ENCODE measurements at regions not wholly inside any gene's neighbourhood (a gene's known extent, or its start where the extent isn't known, plus 50 kb on each side); places are given as distances from the start of the nearest gene placed in this dataset.

DNA sequence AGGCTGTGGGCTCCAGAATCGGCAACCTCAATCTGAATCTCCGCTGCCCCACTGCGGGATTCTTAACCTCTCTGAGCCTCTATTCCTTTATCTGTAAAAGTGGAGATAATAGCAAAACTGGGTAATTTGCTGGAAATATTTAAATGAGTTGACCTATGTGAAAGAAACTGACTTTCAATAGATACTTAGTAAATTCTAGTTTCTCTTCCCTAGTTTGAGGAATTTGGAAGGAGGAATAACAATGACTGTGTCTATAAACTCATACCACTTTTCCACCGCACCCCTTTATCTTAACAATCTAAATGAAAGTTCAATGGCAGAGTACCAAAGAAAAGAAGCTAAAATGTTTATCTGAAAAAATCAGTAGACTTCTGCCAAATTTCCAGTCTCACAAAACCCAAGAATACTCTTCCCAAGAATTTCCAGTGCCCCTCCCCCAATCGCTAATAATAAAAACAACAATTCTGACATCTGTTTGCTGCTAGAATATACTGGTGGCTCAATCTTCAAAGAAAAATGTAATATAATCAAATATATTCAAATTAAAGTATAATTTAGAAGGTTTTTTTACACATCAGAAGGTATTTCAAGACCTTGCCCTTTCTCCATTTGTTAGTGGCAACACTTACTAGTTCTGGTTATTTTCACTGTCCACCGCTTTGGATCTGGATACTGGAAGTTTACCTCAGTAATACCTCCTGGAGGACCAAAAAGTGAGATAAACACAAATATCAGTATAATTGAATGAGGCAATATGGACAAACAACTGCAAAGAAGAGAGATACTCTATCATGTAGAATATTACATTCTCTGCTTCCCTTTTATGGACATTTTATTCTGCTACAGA is 171.2 kb downstream of the LTN1 start:
- Histone ChIP-seq H3K36me3 (replicated peaks in 1 of 2; ENCODE audit: control extremely low read depth in 1 of 2, control insufficient read depth in 1 of 2, extremely low read depth in 1 of 2, insufficient read depth in 2 of 2, low read length in 1 of 2) (no peaks in the 10 kb centered on the region), H3K4me3 (ENCODE audit: control extremely low read depth in 1 of 5, extremely low read depth in 1 of 5, insufficient read depth in 1 of 5, low read depth in 2 of 5, low read length in 4 of 5) (no peak overlapping the region), H3K27me3 (replicated peaks in 1 of 4; ENCODE audit: control extremely low read depth in 1 of 4, control insufficient read depth in 3 of 4, insufficient read depth in 4 of 4, low read length in 3 of 4) (no peaks in the 10 kb centered on the region), H3K9me3 (ENCODE audit: control extremely low read depth in 1 of 3, control insufficient read depth in 2 of 3, insufficient read depth in 1 of 3, low read length in 2 of 3) (no peaks in the 10 kb centered on the region), H3K27ac (ENCODE audit: low read length in 2 of 2) (no peak overlapping the region), H3K4me2 (replicated peaks; ENCODE audit: low read depth, low read length, poor library complexity, severe bottlenecking) (no peak overlapping the region), H3K79me2 (ENCODE audit: control insufficient read depth, insufficient read depth, low read length) (no peaks in the 10 kb centered on the region), H3K4me1 (ENCODE audit: control insufficient read depth in 2 of 2, insufficient read depth in 2 of 2, low read length in 2 of 2) (no peaks in the 10 kb centered on the region), H2AFZ (ENCODE audit: insufficient read depth, low read depth, low read length, poor library complexity, severe bottlenecking) (no peak overlapping the region), H4K20me1 (ENCODE audit: control insufficient read depth, insufficient read depth, low read length, poor library complexity, severe bottlenecking) (no peaks in the 10 kb centered on the region), H3K9ac (ENCODE audit: low read length) (no peak overlapping the region)
- Mint-ChIP-seq H3K9me3 (ENCODE audit: insufficient read depth) (no peaks in the 10 kb centered on the region), H3K4me3 (no peak overlapping the region), H3K4me1 (no peaks in the 10 kb centered on the region), H3K27ac (no peak overlapping the region), H3K27me3 (peaks cover 5% of the 10 kb centered on the region)
- intact Hi-C loops (cut with micrococcal nuclease) = no loop called here
- no CpG with 5 or more reads among the region's 6 CpGs for WGBS (ENCODE audit: insufficient coverage)
- DNase-seq = no peak
- POLR2A ChIA-PET = no interaction called here
- TF ChIP-seq, protein P1, sequence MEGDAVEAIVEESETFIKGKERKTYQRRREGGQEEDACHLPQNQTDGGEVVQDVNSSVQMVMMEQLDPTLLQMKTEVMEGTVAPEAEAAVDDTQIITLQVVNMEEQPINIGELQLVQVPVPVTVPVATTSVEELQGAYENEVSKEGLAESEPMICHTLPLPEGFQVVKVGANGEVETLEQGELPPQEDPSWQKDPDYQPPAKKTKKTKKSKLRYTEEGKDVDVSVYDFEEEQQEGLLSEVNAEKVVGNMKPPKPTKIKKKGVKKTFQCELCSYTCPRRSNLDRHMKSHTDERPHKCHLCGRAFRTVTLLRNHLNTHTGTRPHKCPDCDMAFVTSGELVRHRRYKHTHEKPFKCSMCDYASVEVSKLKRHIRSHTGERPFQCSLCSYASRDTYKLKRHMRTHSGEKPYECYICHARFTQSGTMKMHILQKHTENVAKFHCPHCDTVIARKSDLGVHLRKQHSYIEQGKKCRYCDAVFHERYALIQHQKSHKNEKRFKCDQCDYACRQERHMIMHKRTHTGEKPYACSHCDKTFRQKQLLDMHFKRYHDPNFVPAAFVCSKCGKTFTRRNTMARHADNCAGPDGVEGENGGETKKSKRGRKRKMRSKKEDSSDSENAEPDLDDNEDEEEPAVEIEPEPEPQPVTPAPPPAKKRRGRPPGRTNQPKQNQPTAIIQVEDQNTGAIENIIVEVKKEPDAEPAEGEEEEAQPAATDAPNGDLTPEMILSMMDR (IDR thresholded peaks at IDR 0.05) = no peak
- no peak for TF ChIP-seq EZH2 (IDR thresholded peaks at IDR 0.05; ENCODE audit: borderline replicate concordance, insufficient read depth, low read depth, low read length, poor library complexity, severe bottlenecking)
- CTCF ChIA-PET = no interaction called here
- no peak for ATAC-seq (ENCODE audit: low read depth)

DNA sequence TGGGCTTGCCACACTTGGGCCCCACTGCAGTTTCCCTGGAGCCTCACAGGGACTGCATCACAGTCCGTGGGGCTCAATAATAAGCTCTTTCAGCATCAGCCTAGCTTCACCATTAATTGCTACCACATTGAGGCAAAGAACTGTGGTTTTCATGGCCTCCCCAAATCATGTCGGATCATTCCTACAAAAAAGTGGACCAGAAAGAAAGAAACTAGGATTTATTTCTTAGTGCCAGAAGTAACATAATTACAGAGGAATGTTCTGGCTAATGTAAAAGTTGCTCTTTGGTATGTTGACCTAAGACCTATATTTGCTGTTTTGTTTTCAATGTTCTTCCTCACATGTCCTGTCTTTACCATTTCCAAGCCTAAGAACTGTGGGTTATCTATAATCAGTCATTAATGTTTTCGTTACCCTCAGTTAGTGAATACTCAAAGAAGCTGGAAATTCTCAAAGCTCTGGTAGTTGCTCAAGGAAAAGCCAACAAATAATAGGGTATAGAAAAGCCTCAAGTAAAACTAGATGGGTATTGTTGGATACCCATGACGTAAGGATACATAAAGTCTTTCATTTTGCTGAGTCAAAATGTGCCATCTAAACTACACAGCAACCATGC is 173.9 kb downstream of the LTN1 start:
- no peaks in the 10 kb centered on the region for H3K9me3 ChIP-seq (ENCODE audit: control extremely low read depth in 1 of 3, control insufficient read depth in 2 of 3, insufficient read depth in 1 of 3, low read length in 2 of 3)
- TF ChIP-seq, protein P1 (IDR thresholded peaks at IDR 0.05) = no peak
- no peak for TF ChIP-seq EZH2 (IDR thresholded peaks at IDR 0.05; ENCODE audit: borderline replicate concordance, insufficient read depth, low read depth, low read length, poor library complexity, severe bottlenecking)
- no peaks in the 10 kb centered on the region for H3K4me1 ChIP-seq (ENCODE audit: control insufficient read depth in 2 of 2, insufficient read depth in 2 of 2, low read length in 2 of 2)
- ChIA-PET POLR2A (no interaction called here), CTCF (no interaction called here)
- H3K36me3 ChIP-seq (replicated peaks in 1 of 2; ENCODE audit: control extremely low read depth in 1 of 2, control insufficient read depth in 1 of 2, extremely low read depth in 1 of 2, insufficient read depth in 2 of 2, low read length in 1 of 2) = no peaks in the 10 kb centered on the region
- peaks cover 2% of the 10 kb centered on the region for H3K9me3 Mint-ChIP-seq (ENCODE audit: insufficient read depth)
- H3K79me2 ChIP-seq (ENCODE audit: control insufficient read depth, insufficient read depth, low read length) = no peaks in the 10 kb centered on the region
- H3K4me3 Mint-ChIP-seq = no peak overlapping the region
- no peak overlapping the region for H3K4me2 ChIP-seq (replicated peaks; ENCODE audit: low read depth, low read length, poor library complexity, severe bottlenecking)
- no peak overlapping the region for H3K27ac Mint-ChIP-seq
- intact Hi-C loops (cut with micrococcal nuclease) = no loop called here
- H3K4me3 ChIP-seq (ENCODE audit: control extremely low read depth in 1 of 5, extremely low read depth in 1 of 5, insufficient read depth in 1 of 5, low read depth in 2 of 5, low read length in 4 of 5) = no peak overlapping the region
- H3K9ac ChIP-seq (ENCODE audit: low read length) = no peak overlapping the region
- ATAC-seq (ENCODE audit: low read depth) (no peak), DNase-seq (no peak)
- no peak overlapping the region for H2AFZ ChIP-seq (ENCODE audit: insufficient read depth, low read depth, low read length, poor library complexity, severe bottlenecking)
- no peak overlapping the region for H3K27ac ChIP-seq (ENCODE audit: low read length in 2 of 2)
- WGBS (ENCODE audit: insufficient coverage) = 88% methylated on average over 1 of the region's 4 CpGs
- H3K27me3 ChIP-seq (replicated peaks in 1 of 4; ENCODE audit: control extremely low read depth in 1 of 4, control insufficient read depth in 3 of 4, insufficient read depth in 4 of 4, low read length in 3 of 4) = no peaks in the 10 kb centered on the region
- H4K20me1 ChIP-seq (ENCODE audit: control insufficient read depth, insufficient read depth, low read length, poor library complexity, severe bottlenecking) = no peaks in the 10 kb centered on the region
- no peaks in the 10 kb centered on the region for H3K27me3 Mint-ChIP-seq
- no peaks in the 10 kb centered on the region for H3K4me1 Mint-ChIP-seq
